ENCODE measurements at regions not wholly inside any gene's neighbourhood (a gene's known extent, or its start where the extent isn't known, plus 50 kb on each side); places are given as distances from the start of the nearest gene placed in this dataset.

GRCh38 chr10:53434413-53434812 lies 661.8 kb upstream of the MBL2 start:
- TF ChIP-seq CTCF (IDR thresholded peaks at IDR 0.05): no peak
- TF ChIP-seq SREBF2 (IDR thresholded peaks at IDR 0.05): no peak
- no peak for TF ChIP-seq SMC3 (IDR thresholded peaks at IDR 0.05)
- no peak for TF ChIP-seq ZFP36 (IDR thresholded peaks at IDR 0.05; ENCODE audit: borderline replicate concordance, partially characterized antibody)
- TF ChIP-seq RNF2 (IDR thresholded peaks at IDR 0.05; ENCODE audit: borderline replicate concordance, low read depth): no peak
- no peak for TF ChIP-seq POLR2A (IDR thresholded peaks at IDR 0.05; ENCODE audit: low read length)

Data from A549 (cell line).